Mucosa of gallbladder (tissue), 1 donor: ENCODE measurements at regions not wholly inside any gene's neighbourhood (a gene's known extent, or its start where the extent isn't known, plus 50 kb on each side); places are given as distances from the start of the nearest gene placed in this dataset.
A peak's percentile ranks its signal among the peaks of the same experiment; 100 is the strongest.

Experiments
- DNase-seq: peaks from one replicate; pipeline ENCODE4 v3.0.0-alpha.2; 2020; ENCODE audit warnings: low spot score
- donor health status: DM: no; HTN: no; CAD: no.

GRCh38 chr13:33372251-33372919, 86.8 kb upstream of the STARD13 start:
- no peak for DNase-seq

- DNase-seq = no peak
These were observed 88.1 kb upstream of the STARD13 start for GRCh38 chr13:33373624-33374023.

- DNase-seq = no peak
These were observed 89.9 kb upstream of the STARD13 start for GRCh38 chr13:33375421-33375820.

- DNase-seq = no peak
These were observed 90.7 kb upstream of the STARD13 start for GRCh38 chr13:33376212-33376611.

- no peak for DNase-seq
These were observed 91.9 kb upstream of the STARD13 start for GRCh38 chr13:33377411-33377810.

GRCh38 chr13:33377825-33378224, 92.3 kb upstream of the STARD13 start:
- DNase-seq = no peak

- DNase-seq = peak; percentile 40
These were observed 94.1 kb upstream of the STARD13 start for GRCh38 chr13:33379608-33380007.

- no peak for DNase-seq
These were observed 95.0 kb upstream of the STARD13 start for GRCh38 chr13:33380487-33381079.

- DNase-seq = no peak
These were observed 95.6 kb upstream of the STARD13 start for GRCh38 chr13:33381180-33381579.

GRCh38 chr13:33381906-33382305, 96.4 kb upstream of the STARD13 start:
- DNase-seq = no peak

GRCh38 chr13:33383724-33384577, 98.4 kb upstream of the STARD13 start:
- peak; percentile 76 for DNase-seq

GRCh38 chr13:33388286-33388998, 102.9 kb upstream of the STARD13 start:
- no peak for DNase-seq

- DNase-seq = no peak
These were observed 107.3 kb upstream of the STARD13 start for GRCh38 chr13:33392794-33393405.

- no peak for DNase-seq
These were observed 108.9 kb upstream of the STARD13 start for GRCh38 chr13:33394294-33394932.

GRCh38 chr13:33401238-33401637, 115.7 kb upstream of the STARD13 start:
- DNase-seq = no peak

- no peak for DNase-seq
These were observed 117.4 kb upstream of the STARD13 start for GRCh38 chr13:33402975-33403374.

GRCh38 chr13:33403807-33404362, 118.3 kb upstream of the STARD13 start:
- no peak for DNase-seq

- no peak for DNase-seq
These were observed 119.8 kb upstream of the STARD13 start for GRCh38 chr13:33405371-33405770.

GRCh38 chr13:33409673-33410510, 124.3 kb upstream of the STARD13 start:
- DNase-seq = no peak

GRCh38 chr13:33410619-33411018, 125.1 kb upstream of the STARD13 start:
- no peak for DNase-seq
